ENCODE measurements at regions not wholly inside any gene's neighbourhood (a gene's known extent, or its start where the extent isn't known, plus 50 kb on each side); places are given as distances from the start of the nearest gene placed in this dataset.

DNA sequence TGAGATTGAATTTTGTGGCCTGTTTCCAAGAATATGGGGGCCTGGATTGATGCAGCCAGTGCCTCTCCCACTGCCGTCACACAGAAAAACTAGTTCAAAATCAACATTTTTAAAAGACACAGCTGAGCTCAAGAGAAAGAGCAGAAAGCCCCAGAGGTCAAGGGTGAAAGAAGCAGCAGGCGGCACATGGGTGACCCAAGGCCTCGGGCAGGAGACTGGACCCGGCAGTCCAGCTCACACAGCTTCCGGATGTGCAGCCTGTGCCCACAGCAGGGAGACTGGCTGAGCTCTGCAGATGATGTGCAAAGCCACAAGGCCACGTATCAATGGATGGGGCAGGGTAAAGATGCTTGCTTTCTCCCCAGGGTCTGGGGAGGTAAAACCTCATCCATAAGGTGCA, 50.4 kb upstream of the RNF32 start:
- H3K27me3 ChIP-seq (ENCODE audit: control insufficient read depth, insufficient read depth, low read length) = peaks cover 2% of the 10 kb centered on the region; the same call in 1 of the 2 replicates
- no peak overlapping the region for H3K27ac ChIP-seq (ENCODE audit: low read depth, low read length)
- no peak overlapping the region for H3K9ac ChIP-seq (ENCODE audit: low read length)
- H3K36me3 ChIP-seq (ENCODE audit: control insufficient read depth, insufficient read depth, low read length) = no peaks in the 10 kb centered on the region
- H3K9me3 ChIP-seq (ENCODE audit: control insufficient read depth, insufficient read depth, low read depth, low read length) = peaks cover 35% of the 10 kb centered on the region
- no peak overlapping the region for H3K4me3 ChIP-seq (ENCODE audit: low read depth, low read length)
- H3K4me1 ChIP-seq (ENCODE audit: control insufficient read depth, insufficient read depth, low read length) = 0 out of 2 replicates have a peak, but pooled peaks cover 3% of the 10 kb centered on the region

DNA sequence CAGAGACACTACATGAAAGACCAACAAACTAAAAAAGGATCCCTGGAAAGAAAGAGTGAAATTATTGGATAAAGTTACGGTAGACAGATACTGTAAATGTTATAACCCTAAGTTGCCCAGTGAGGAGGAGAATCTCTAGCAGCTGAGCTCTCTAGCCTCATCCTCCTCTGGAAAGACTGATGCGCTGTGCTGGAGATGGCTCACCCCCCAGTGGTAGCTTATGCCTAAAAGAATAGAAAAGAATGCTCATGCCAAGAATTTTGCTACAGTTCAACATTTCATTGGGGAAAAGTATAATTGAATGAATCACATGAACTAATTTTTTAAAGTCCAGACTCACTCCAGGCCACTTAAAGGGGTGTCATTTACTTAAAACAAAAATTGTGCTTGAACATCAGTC, 50.8 kb upstream of the RNF32 start:
- Histone ChIP-seq H3K4me1 (ENCODE audit: control insufficient read depth, insufficient read depth, low read length) (peaks cover 6% of the 10 kb centered on the region; the same call in 1 of the 2 replicates), H3K36me3 (ENCODE audit: control insufficient read depth, insufficient read depth, low read length) (no peaks in the 10 kb centered on the region), H3K9ac (ENCODE audit: low read length) (no peak overlapping the region), H3K27ac (ENCODE audit: low read depth, low read length) (no peak overlapping the region), H3K4me3 (ENCODE audit: low read depth, low read length) (no peak overlapping the region), H3K9me3 (ENCODE audit: control insufficient read depth, insufficient read depth, low read depth, low read length) (peaks cover 31% of the 10 kb centered on the region), H3K27me3 (ENCODE audit: control insufficient read depth, insufficient read depth, low read length) (peaks cover 2% of the 10 kb centered on the region; the same call in 1 of the 2 replicates)

DNA sequence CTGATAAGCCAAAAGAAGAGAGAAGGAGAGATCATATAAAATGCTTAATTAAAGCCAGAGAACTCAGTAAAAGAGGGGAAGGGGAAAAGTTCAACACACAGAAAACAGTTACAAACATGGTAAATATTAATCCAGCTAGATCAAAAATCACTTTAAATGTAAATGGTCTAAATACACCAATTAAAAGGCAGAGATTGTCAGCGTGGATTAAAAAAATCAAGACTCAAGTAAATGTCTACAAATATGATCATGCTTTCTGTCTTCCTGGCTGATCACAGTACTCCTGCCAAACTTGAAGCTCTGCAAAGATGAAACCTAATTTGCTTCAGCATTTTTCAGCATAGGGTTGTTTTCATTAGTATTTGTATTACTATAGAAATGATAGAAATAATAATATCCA, 54.6 kb upstream of the RNF32 start:
- H3K27me3 ChIP-seq (ENCODE audit: control insufficient read depth, insufficient read depth, low read length) = peaks cover 2% of the 10 kb centered on the region; the same call in 1 of the 2 replicates

DNA sequence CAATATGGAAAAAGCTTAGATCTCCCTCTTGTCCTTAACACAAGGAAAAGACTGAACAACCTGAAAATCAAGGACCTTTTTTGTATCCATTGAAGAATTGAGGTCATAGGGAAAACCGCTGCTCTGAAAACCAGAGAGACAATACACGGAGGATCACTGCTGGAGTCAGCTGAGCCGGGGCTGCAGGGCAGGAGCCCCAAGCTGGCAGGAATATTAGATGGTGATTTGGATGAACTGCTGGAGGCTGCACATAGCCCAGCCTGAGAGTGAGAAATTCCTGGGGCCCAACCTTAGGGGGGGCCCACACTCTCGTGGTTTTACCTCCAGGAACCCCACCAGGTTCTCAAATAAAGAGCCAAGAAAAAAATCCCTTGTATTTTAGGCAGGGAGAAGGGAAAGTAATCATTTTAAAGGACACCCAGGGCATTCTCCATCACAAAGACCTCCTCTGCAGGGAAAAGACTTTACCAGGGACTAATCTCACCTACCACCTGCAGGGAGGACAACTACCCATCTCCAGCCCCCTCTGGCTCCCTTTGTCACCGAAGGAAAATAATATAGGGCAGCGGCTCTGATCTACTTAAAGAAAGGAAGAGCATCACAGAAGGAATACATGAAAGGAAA, 55.4 kb upstream of the RNF32 start:
- peak overlapping the region; percentile 26; the same call in 1 of the 2 replicates for H3K4me3 ChIP-seq (ENCODE audit: low read depth, low read length)
- H3K36me3 ChIP-seq (ENCODE audit: control insufficient read depth, insufficient read depth, low read length) = no peaks in the 10 kb centered on the region
- peaks cover 17% of the 10 kb centered on the region for H3K4me1 ChIP-seq (ENCODE audit: control insufficient read depth, insufficient read depth, low read length)
- peak overlapping the region; percentile 75; the same call in 1 of the 2 replicates for H3K27ac ChIP-seq (ENCODE audit: low read depth, low read length)
- peaks cover 2% of the 10 kb centered on the region; the same call in 1 of the 2 replicates for H3K27me3 ChIP-seq (ENCODE audit: control insufficient read depth, insufficient read depth, low read length)
- peaks cover 5% of the 10 kb centered on the region; the same call in 1 of the 2 replicates for H3K9me3 ChIP-seq (ENCODE audit: control insufficient read depth, insufficient read depth, low read depth, low read length)
- H3K9ac ChIP-seq (ENCODE audit: low read length) = no peak overlapping the region

More for the DNA sequence above, 54.6 kb upstream of the RNF32 start:
- H3K9ac ChIP-seq (ENCODE audit: low read length) = no peak overlapping the region
- no peak overlapping the region for H3K4me3 ChIP-seq (ENCODE audit: low read depth, low read length)
- H3K27ac ChIP-seq (ENCODE audit: low read depth, low read length) = no peak overlapping the region
- peaks cover 10% of the 10 kb centered on the region; the same call in 1 of the 2 replicates for H3K9me3 ChIP-seq (ENCODE audit: control insufficient read depth, insufficient read depth, low read depth, low read length)
- peaks cover 17% of the 10 kb centered on the region for H3K4me1 ChIP-seq (ENCODE audit: control insufficient read depth, insufficient read depth, low read length)
- no peaks in the 10 kb centered on the region for H3K36me3 ChIP-seq (ENCODE audit: control insufficient read depth, insufficient read depth, low read length)

DNA sequence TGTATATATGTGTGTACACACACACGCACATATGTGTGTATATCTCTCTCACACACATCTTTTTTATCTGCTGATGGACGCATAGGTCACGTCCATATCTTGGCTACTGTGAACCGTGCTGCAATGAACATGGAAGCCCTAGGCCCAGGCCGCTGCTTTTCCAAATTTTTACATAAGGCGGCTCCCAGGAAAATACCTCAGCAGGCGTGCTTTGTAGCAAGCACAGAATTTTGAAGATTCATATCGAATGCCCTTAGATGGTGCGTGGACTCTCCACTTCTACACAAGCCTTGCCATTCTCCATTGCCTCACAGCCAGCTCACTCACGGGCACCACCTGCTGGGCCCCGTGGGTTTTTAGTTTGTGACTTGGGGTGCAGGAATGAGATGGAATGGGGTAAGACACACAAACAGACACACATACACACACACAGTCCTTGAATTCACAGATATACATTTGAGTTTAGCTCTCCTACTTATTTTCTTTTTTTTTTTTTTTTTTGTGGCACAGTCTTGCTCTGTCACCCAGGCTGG, 57.9 kb upstream of the RNF32 start:
- Histone ChIP-seq H3K27ac (ENCODE audit: low read depth, low read length) (no peak overlapping the region), H3K4me3 (ENCODE audit: low read depth, low read length) (no peak overlapping the region), H3K36me3 (ENCODE audit: control insufficient read depth, insufficient read depth, low read length) (no peaks in the 10 kb centered on the region), H3K9me3 (ENCODE audit: control insufficient read depth, insufficient read depth, low read depth, low read length) (peaks cover 5% of the 10 kb centered on the region; the same call in 1 of the 2 replicates), H3K4me1 (ENCODE audit: control insufficient read depth, insufficient read depth, low read length) (peaks cover 31% of the 10 kb centered on the region), H3K27me3 (ENCODE audit: control insufficient read depth, insufficient read depth, low read length) (peaks cover 2% of the 10 kb centered on the region; the same call in 1 of the 2 replicates), H3K9ac (ENCODE audit: low read length) (no peak overlapping the region)

DNA sequence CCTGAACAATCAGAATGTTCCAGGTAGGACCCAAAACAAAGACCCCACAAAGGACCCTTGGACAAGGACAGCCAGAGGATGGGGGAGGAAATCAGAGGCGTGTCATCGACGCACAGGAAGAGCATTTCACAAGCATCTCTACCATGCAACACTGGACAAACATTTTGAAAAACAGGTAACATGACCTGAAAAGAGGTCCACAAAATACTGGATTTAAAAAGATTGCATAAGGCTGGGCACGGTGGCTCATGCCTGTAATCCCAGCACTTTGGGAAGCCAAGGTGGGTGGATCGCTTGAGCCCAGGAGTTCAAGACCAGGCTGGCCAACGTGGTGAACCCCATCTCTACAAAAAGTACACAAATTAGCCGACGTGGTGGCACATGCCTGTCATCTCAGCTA, 60.5 kb upstream of the RNF32 start:
- Histone ChIP-seq H3K36me3 (ENCODE audit: control insufficient read depth, insufficient read depth, low read length) (no peaks in the 10 kb centered on the region), H3K4me3 (ENCODE audit: low read depth, low read length) (no peak overlapping the region), H3K4me1 (ENCODE audit: control insufficient read depth, insufficient read depth, low read length) (peaks cover 27% of the 10 kb centered on the region), H3K27me3 (ENCODE audit: control insufficient read depth, insufficient read depth, low read length) (no peaks in the 10 kb centered on the region; the same call in 1 of the 2 replicates), H3K27ac (ENCODE audit: low read depth, low read length) (no peak overlapping the region), H3K9ac (ENCODE audit: low read length) (no peak overlapping the region), H3K9me3 (ENCODE audit: control insufficient read depth, insufficient read depth, low read depth, low read length) (no peaks in the 10 kb centered on the region)

DNA sequence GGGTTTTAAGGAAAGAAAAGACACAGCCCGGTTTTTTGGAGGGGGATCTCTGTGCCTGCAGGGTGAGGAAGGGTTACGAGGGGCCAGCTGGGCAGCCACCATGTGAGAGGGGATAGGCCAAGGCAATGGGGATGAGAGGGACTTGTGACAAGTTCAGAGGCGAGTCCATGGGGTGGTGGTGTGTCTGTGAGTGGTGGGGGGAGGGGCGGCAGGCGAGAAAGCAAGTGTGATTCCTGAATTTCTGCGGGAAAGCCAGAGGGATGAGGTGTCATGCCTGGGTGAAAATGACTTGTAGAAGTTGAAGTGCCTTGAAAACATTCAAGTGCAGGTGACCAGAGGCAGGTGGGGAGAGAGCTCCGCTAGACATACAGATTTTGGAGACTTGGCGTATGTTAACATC, 61.0 kb upstream of the RNF32 start:
- H3K27ac ChIP-seq (ENCODE audit: low read depth, low read length) = no peak overlapping the region
- no peaks in the 10 kb centered on the region for H3K9me3 ChIP-seq (ENCODE audit: control insufficient read depth, insufficient read depth, low read depth, low read length)
- H3K4me3 ChIP-seq (ENCODE audit: low read depth, low read length) = no peak overlapping the region
- no peaks in the 10 kb centered on the region; the same call in 1 of the 2 replicates for H3K27me3 ChIP-seq (ENCODE audit: control insufficient read depth, insufficient read depth, low read length)
- H3K36me3 ChIP-seq (ENCODE audit: control insufficient read depth, insufficient read depth, low read length) = no peaks in the 10 kb centered on the region
- no peak overlapping the region for H3K9ac ChIP-seq (ENCODE audit: low read length)
- peaks cover 23% of the 10 kb centered on the region for H3K4me1 ChIP-seq (ENCODE audit: control insufficient read depth, insufficient read depth, low read length)

DNA sequence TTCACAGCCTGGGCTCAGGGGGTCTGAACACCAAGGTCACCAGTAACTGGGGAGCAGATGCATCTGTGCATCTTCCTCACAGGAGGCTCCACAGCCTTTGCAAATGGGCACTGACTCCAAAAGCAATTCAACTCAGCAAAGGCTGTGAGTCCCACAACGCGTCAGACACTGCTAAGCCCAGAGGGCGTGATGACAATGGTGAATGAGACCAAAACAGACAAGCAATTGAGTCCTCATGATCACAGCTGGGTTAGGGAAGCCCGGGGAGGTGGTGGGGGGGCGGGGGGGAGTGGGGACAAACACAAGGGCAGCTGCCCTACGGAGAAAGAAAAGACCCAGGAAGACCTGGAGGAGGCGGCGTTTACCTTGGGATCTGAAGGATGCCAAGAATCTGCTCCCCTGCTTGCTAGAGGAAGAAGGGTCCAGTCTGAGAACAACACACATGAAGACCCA, 61.6 kb upstream of the RNF32 start:
- H3K9me3 ChIP-seq (ENCODE audit: control insufficient read depth, insufficient read depth, low read depth, low read length) = 0 out of 2 replicates have a peak, but pooled peaks cover 5% of the 10 kb centered on the region
- no peak overlapping the region for H3K27ac ChIP-seq (ENCODE audit: low read depth, low read length)
- no peak overlapping the region for H3K9ac ChIP-seq (ENCODE audit: low read length)
- no peak overlapping the region for H3K4me3 ChIP-seq (ENCODE audit: low read depth, low read length)
- H3K27me3 ChIP-seq (ENCODE audit: control insufficient read depth, insufficient read depth, low read length) = no peaks in the 10 kb centered on the region; the same call in 1 of the 2 replicates
- peaks cover 20% of the 10 kb centered on the region for H3K4me1 ChIP-seq (ENCODE audit: control insufficient read depth, insufficient read depth, low read length)
- H3K36me3 ChIP-seq (ENCODE audit: control insufficient read depth, insufficient read depth, low read length) = no peaks in the 10 kb centered on the region

DNA sequence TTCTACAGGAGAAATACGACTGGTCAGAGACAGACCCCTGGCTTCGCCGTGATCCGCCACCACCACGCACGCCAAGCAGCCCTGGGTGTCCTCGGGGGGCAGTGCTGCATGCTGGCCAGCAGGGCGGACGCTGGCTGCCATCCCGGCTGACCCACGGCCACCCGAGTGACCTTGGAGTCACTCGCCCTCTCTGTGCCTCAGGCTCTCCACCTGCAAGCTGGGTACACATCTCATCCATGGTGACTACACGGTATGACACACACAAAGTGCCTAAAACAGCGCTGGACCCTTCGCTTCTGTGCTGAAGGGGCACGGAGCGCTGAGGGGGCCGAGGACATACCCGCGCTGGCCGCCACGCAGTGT, 62.0 kb upstream of the RNF32 start:
- H3K9ac ChIP-seq (ENCODE audit: low read length) = no peak overlapping the region

DNA sequence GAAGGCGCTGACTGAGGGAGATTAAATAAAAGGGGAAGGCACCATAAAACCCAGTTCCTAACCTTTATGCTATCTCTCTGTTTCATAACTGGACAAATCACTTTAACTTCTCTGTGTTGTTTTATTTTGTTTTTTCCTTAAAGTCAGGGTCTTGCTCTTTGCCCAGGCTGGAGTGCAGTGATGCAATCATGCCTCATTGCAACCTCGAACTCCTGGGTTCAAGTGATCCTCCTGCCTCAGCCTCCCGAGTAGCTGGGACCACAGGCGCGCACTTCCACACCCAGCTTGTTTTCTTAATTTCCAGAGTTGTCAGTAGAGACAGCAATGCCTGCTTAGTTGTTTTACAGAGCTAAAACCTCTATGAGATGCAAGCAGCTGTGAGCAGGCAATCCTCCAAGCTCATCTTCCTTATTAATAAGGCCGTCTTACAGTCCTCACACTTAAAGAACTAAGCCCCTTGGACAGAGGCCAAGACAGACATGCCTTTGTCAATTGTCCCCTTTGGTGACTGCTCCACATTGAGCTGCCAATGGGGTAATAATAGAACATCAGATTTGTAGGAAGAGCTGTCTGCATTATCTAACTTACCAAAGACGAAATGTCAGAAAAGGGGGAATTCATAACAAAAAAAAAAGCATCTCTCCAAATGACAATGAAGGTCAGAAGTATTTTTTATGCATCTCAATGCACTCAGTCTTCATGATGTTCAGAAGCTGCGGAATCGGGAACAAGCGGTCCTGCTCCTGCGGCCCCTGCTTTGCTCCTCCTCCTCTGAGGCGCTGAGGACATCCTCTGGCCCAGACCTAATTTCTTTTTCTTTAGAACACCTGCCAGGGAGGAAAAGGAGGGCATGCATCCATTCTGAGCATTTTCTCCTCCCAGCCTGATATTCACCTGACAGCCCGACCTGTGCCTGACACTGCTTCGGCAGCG, 62.7 kb upstream of the RNF32 start:
- Histone ChIP-seq H3K9me3 (ENCODE audit: control insufficient read depth, insufficient read depth, low read depth, low read length) (0 out of 2 replicates have a peak, but pooled peaks cover 5% of the 10 kb centered on the region), H3K4me3 (ENCODE audit: low read depth, low read length) (no peak overlapping the region), H3K27me3 (ENCODE audit: control insufficient read depth, insufficient read depth, low read length) (no peaks in the 10 kb centered on the region; the same call in 1 of the 2 replicates), H3K36me3 (ENCODE audit: control insufficient read depth, insufficient read depth, low read length) (no peaks in the 10 kb centered on the region), H3K27ac (ENCODE audit: low read depth, low read length) (no peak overlapping the region), H3K4me1 (ENCODE audit: control insufficient read depth, insufficient read depth, low read length) (peaks cover 14% of the 10 kb centered on the region), H3K9ac (ENCODE audit: low read length) (no peak overlapping the region)

More for the DNA sequence above, 62.0 kb upstream of the RNF32 start:
- Histone ChIP-seq H3K27ac (ENCODE audit: low read depth, low read length) (no peak overlapping the region), H3K4me3 (ENCODE audit: low read depth, low read length) (no peak overlapping the region), H3K36me3 (ENCODE audit: control insufficient read depth, insufficient read depth, low read length) (no peaks in the 10 kb centered on the region), H3K9me3 (ENCODE audit: control insufficient read depth, insufficient read depth, low read depth, low read length) (0 out of 2 replicates have a peak, but pooled peaks cover 5% of the 10 kb centered on the region), H3K4me1 (ENCODE audit: control insufficient read depth, insufficient read depth, low read length) (peaks cover 16% of the 10 kb centered on the region), H3K27me3 (ENCODE audit: control insufficient read depth, insufficient read depth, low read length) (no peaks in the 10 kb centered on the region; the same call in 1 of the 2 replicates)

All from HUES6 (cell line).